Keratinocyte (primary cell): ENCODE measurements at regions not wholly inside any gene's neighbourhood (a gene's known extent, or its start where the extent isn't known, plus 50 kb on each side); places are given as distances from the start of the nearest gene placed in this dataset.

Experiments used
- DNase-seq: peaks from one replicate; pipeline ENCODE4 v3.0.0-alpha.2; 2011; ENCODE audit warnings: low read depth, missing footprints, low spot score
- FAIRE-seq: peaks from 2 replicates; lab custom pipeline; 2011; peaks lifted over from hg19 to GRCh38; lab: Jason Lieb, UNC
- H2AFZ ChIP-seq: 2 replicates; pipeline ENCODE4 v1.6.0; 2012; ENCODE audit warnings: low read length, control low read depth, inconsistent platforms; ENCODE audit not compliant: control insufficient read depth
- H3K27ac ChIP-seq: 2 replicates; pipeline ENCODE4 v1.5.1; 2011; ENCODE audit warnings: low read length; ENCODE audit not compliant: control insufficient read depth, insufficient read depth
- H3K27me3 ChIP-seq: 3 replicates; pipeline ENCODE4 v1.6.0; 2011; ENCODE audit warnings: low read length; ENCODE audit not compliant: control insufficient read depth, insufficient read depth; ENCODE audit errors: extremely low read depth
- H3K36me3 ChIP-seq, 2 experiments: 2 replicates in 1 of 2; 3 replicates in 1 of 2; pipeline ENCODE4 v1.5.1; 2011; ENCODE audit warnings: low read length in 2 of 2, mild to moderate bottlenecking in 1 of 2; ENCODE audit not compliant: control insufficient read depth in 2 of 2, insufficient read depth in 2 of 2; ENCODE audit errors: extremely low read depth in 1 of 2
- H3K4me1 ChIP-seq: 3 replicates; pipeline ENCODE4 v1.5.1; 2011; ENCODE audit warnings: low read length; ENCODE audit not compliant: control insufficient read depth, insufficient read depth; ENCODE audit errors: extremely low read depth
- H3K4me2 ChIP-seq: 3 replicates; pipeline ENCODE4 v1.6.0; 2011; ENCODE audit warnings: low read depth, low read length; ENCODE audit not compliant: control insufficient read depth, insufficient read depth; ENCODE audit errors: extremely low read depth
- H3K4me3 ChIP-seq, 3 experiments: fragments of 200-600 bp in 1 of 3; sonication (generic) in 1 of 3; 2 replicates in 2 of 3; 3 replicates in 1 of 3; pipeline ENCODE4 v1.5.1; 2011 to 2016; ENCODE audit warnings: low read length in 3 of 3, mild to moderate bottlenecking in 3 of 3, control low read depth in 2 of 3, inconsistent platforms in 1 of 3, low read depth in 1 of 3, mixed read lengths in 1 of 3, mixed run types in 1 of 3, moderate library complexity in 1 of 3; ENCODE audit not compliant: control insufficient read depth in 2 of 3, insufficient read depth in 2 of 3; ENCODE audit errors: extremely low read depth in 1 of 3
- H3K79me2 ChIP-seq: 2 replicates; pipeline ENCODE4 v1.6.0; 2012; ENCODE audit warnings: low read length; ENCODE audit not compliant: control insufficient read depth, insufficient read depth
- H3K9ac ChIP-seq: 3 replicates; pipeline ENCODE4 v1.6.0; 2011; ENCODE audit warnings: low read length; ENCODE audit not compliant: control insufficient read depth, insufficient read depth; ENCODE audit errors: extremely low read depth
- H3K9me1 ChIP-seq: 3 replicates; pipeline ENCODE4 v1.6.0; 2011; ENCODE audit warnings: low read length; ENCODE audit not compliant: control insufficient read depth, insufficient read depth; ENCODE audit errors: extremely low read depth
- H3K9me3 ChIP-seq: 2 replicates; pipeline ENCODE4 v1.5.1; 2012; ENCODE audit warnings: low read depth, low read length; ENCODE audit not compliant: control insufficient read depth
- H4K20me1 ChIP-seq: 3 replicates; pipeline ENCODE4 v1.6.0; 2011; ENCODE audit warnings: low read length; ENCODE audit not compliant: control insufficient read depth, insufficient read depth; ENCODE audit errors: extremely low read depth
- CTCF ChIP-seq, 3 experiments: IDR thresholded peaks in 1 of 3; conservative IDR thresholded peaks in 1 of 3; optimal IDR thresholded peaks in 1 of 3; 2 replicates in 2 of 3; 3 replicates in 1 of 3; pipeline versions ENCODE3 to v1.5.1; 2011; ENCODE audit warnings: low read length in 3 of 3, mild to moderate bottlenecking in 3 of 3, moderate library complexity in 2 of 3, control low read depth in 1 of 3, inconsistent platforms in 1 of 3; ENCODE audit not compliant: insufficient read depth in 2 of 3; ENCODE audit errors: extremely low read depth in 1 of 3
- EZH2 ChIP-seq: IDR thresholded peaks from one replicate; pipeline ENCODE4 v1.6.1; 2012; ENCODE audit warnings: inconsistent platforms, mild to moderate bottlenecking, low read length, moderate library complexity
- dilution Hi-C: fragments of 300-500 bp; cut with MboI; formaldehyde crosslinking; loops from one replicate; pipeline ENCODE4 v1.7.0; 2020; ENCODE audit warnings: low sequenced_read_pairs; ENCODE audit not compliant: extremely low pct_ligation_motif_present

GRCh38 chr6:47360388-47360787 lies 50.7 kb upstream of the TNFRSF21 start:
- H3K9ac ChIP-seq, result no peak overlapping the region
- no peak overlapping the region for H3K4me3 ChIP-seq
- H3K79me2 ChIP-seq, result no peaks in the 10 kb centered on the region
- no peak overlapping the region for H2AFZ ChIP-seq
- no peaks in the 10 kb centered on the region for H3K9me1 ChIP-seq
- peaks cover 7% of the 10 kb centered on the region for H3K27me3 ChIP-seq
- FAIRE-seq (no peak), DNase-seq (no peak)
- no peaks in the 10 kb centered on the region for H3K36me3 ChIP-seq
- TF ChIP-seq EZH2 (no peak), CTCF (optimal IDR thresholded peaks at IDR 0.05 in 1 of 3, IDR thresholded peaks at IDR 0.05 in 1 of 3, conservative IDR thresholded peaks at IDR 0.05 in 1 of 3; ENCODE audit: extremely low read depth in 1 of 3, insufficient read depth in 2 of 3, low read length in 3 of 3) (no peak)
- dilution Hi-C loops, result no loop called here
- H3K4me1 ChIP-seq, result no peaks in the 10 kb centered on the region
- no peak overlapping the region for H3K4me2 ChIP-seq
- H3K9me3 ChIP-seq, result no peaks in the 10 kb centered on the region
- H4K20me1 ChIP-seq, result no peaks in the 10 kb centered on the region
- no peak overlapping the region for H3K27ac ChIP-seq

- Histone ChIP-seq H3K4me1 (no peaks in the 10 kb centered on the region), H3K9me3 (no peaks in the 10 kb centered on the region), H3K9me1 (no peaks in the 10 kb centered on the region), H3K4me2 (no peak overlapping the region), H3K79me2 (no peaks in the 10 kb centered on the region), H4K20me1 (no peaks in the 10 kb centered on the region), H3K9ac (no peak overlapping the region), H3K27ac (no peak overlapping the region), H3K4me3 (no peak overlapping the region), H3K36me3 (no peaks in the 10 kb centered on the region), H3K27me3 (peaks cover 4% of the 10 kb centered on the region), H2AFZ (no peak overlapping the region)
- no peak for FAIRE-seq
- no peak for DNase-seq
- TF ChIP-seq CTCF (optimal IDR thresholded peaks at IDR 0.05 in 1 of 3, IDR thresholded peaks at IDR 0.05 in 1 of 3, conservative IDR thresholded peaks at IDR 0.05 in 1 of 3; ENCODE audit: extremely low read depth in 1 of 3, insufficient read depth in 2 of 3, low read length in 3 of 3) (no peak), EZH2 (no peak)
- dilution Hi-C loops, result no loop called here
Observed at GRCh38 chr6:47362857-47363461, 53.3 kb upstream of the TNFRSF21 start.
